NCI-H2107 treated with DMSO at 0.1 percent for 48 hours (cell line): ENCODE measurements at regions not wholly inside any gene's neighbourhood (a gene's known extent, or its start where the extent isn't known, plus 50 kb on each side); places are given as distances from the start of the nearest gene placed in this dataset.
"Not testable (repeated sequence)": the region's sequence is repeated elsewhere in the genome, so short reads cannot be mapped to it uniquely, and the experiment has no call there.

Source experiments
- DNase-seq: peaks from one replicate; lab custom pipeline; 2025; ENCODE audit not compliant: unreplicated experiment; lab: John Stamatoyannopoulos, UW

DNA sequence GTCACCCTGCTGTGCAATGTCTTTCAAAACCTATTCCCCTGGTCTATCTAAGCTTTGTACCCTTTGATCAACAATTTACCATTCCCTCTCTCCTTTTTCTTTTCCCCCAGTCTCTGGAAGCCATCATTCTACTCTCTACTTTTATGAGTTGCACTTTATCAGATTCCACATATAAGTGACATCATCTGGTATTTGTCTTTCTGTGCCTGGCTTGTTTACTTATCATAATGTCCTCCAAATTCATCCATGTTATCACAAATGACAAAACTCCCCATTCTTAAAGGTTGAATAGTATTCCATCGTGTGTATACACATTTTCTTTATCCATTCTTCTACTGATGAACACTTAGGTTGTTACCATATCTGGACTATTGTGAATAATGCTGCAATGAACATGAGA is 344.2 kb upstream of the CCNH start:
- DNase-seq = no peak

DNA sequence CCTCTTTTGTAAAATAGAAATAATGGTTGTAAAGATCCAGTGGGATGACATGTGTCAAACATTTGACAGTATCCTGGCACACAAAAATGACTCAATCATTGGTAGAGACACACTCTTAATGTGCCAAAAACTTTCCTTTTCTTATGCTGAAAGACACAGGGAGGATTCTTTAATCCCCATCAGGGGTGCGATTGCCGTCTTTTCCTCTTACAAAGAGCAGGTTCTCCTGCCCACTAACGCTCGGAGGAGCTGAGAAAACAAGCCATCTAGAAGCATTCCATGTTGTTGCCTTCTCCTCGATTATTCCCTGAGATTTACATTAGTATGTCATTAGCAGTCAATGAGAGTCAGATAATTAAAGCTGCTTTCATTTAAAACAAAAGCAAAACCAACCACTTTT is 342.6 kb upstream of the CCNH start:
- DNase-seq = no peak

DNA sequence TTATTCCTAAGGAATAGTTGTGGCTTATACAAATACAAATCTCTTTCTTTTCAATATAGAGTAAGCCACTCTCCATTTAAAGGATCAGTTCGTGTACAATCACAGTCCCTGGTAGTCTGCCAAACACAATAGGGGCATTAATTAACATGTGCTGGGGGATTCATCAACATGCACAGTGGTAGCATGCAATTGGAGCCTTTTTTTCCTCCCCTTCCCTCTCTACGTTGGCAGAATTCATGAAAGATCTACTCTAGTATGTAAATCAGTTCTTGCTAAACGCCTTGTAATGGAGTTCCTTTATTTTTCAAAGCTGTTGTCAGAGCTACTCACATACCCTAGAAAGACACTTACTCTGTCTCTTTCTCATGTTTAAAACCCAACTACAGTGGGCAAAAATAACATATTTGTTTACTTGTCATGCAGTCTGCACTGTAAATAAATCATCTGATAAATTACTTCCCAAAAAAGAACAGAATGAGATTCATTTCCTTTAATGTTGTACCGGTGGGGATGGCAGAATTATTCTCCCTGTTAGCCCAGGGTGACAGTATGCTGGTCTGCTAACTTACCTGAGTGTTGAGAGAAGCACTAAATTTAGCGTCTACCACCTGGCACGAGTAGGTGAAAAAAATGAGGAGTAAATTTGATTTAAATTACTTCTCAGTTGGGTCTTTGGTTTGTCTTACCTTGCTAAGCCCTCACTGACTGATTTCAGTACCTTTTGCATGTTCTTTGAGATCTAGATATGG is 341.5 kb upstream of the CCNH start:
- no peak for DNase-seq

DNA sequence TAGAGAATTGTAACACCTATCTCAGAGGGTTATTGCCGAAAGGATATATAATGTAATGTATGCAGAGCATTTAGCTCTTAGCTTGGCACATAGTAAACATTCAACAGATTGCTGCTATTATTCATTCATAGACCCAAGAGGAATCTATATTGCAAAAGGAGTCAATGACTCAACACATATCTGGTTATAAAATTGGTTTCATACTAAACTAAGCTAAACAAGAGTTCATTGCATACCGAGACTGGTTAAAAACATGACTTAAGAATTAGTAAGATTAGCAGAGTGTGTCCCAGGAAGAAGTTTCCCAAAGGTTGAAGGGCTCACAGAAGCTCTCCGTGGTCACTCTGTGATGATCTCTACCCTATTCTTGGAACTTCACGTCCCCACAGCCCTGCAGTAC is 339.6 kb upstream of the CCNH start:
- DNase-seq = no peak

DNA sequence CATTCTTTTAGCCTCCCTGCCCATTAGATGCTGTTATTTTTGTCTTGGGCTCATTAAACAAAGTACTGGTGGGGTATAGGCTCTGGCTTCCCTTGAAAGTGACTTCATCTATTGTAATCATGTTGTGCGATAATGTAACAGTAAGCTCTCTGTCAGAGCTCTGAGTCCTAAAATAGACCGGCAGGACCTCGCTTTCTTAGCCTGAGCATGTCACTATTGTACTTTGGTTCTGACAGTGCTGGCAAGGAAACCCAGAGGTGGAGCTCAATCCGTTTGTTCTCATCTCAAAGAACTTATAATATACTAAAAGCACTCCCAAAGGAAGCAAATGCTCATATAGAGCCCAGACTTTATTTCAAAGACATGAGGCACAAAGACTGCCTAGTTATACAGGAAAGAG is 339.1 kb upstream of the CCNH start:
- no peak for DNase-seq

DNA sequence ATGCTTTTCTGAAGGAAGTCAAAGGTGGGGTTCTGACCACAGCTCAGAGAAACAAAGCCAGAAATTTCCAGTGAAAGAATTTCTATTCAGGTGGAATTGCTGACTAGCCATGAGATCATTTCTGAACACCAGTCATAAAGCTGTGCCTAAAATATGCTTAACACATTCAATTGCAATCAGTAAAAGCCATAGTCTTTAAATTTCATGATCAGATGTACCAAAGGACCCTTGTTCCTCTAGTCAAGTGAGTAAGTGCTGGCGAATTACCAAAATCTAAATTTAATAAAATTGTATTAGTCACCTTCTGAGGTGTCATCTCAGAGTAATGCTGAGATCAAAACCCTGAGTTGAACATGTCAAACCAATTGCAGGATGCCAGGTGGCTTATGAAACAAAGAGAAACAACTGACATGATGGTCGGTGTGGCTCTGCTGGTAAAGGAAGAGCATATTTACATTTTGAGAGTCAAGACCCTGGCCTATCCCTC is 334.2 kb upstream of the CCNH start:
- no peak for DNase-seq

DNA sequence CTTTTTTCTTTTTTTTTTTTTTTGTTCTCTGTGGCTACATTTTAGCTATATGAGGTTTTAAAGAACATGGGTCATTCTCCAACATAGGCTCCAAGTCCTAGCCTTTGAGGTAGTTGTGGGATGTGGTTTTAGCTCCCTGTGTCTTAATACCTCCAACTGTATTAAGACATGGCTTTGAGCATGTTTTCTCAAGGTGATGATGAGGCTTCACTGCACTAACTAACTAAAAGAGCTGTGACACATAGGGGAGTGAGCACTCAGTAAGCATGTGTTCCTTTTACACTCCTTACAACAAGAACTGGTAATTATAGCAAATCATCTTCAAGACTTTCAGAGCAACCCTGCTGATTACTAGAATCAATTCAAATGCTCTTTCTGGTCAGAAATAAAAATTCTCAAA is 333.6 kb upstream of the CCNH start:
- DNase-seq = no peak

DNA sequence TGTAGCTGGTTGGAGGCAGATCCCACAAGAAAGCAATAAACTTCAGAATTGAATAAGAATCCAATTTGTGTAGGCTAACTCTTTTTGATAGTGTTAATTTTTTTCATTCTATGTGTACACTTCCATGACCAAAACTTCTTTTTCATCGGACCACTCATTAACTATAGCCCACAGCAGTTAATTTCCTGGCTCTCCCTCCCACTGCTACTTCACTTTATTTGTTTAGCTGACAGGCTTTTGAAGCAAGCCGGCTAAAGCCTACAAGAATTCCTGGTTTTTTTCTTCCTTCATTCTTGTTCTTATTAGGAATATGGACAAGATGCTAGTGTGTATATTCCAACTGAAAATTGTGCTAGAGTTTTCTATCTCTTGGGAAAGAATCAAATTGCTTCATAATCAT is 329.2 kb upstream of the CCNH start:
- no peak for DNase-seq

DNA sequence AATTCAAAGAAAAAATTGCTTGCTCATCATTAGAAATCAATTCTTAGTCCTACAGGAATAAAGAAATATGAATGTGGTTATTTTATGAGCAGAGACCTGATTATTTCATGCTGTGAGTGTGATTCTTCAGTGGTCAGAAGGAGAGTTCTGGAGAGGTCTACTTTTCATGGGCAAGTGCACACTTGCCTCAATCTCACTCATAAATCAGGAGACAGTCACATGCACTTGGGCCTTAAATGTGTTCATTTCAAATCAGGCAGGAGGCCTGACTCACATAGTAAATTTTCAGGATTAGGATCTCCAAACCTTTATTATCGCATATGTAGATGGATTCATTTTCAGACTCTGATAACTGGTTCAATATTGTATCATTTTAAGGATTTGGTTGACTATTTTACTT is 323.2 kb upstream of the CCNH start:
- no peak for DNase-seq

DNA sequence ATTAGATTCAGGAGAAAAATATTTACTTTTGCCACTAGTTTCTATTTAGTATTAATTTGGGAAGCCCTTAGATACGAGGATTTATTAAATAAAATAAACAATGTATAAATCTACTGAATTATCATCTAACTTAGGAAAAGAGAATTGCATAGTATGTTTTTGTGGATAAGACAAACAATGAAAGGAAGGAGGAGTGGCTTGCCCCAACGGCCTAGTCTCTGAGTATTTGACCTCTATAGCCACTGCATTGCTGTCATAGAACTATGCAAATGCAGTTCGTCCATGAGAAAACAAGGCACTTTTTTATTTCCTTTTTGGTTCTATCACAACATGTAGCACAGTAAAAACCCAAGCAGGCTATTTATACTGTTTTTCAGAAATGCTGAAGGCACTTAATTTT is 321.2 kb upstream of the CCNH start:
- no peak for DNase-seq

DNA sequence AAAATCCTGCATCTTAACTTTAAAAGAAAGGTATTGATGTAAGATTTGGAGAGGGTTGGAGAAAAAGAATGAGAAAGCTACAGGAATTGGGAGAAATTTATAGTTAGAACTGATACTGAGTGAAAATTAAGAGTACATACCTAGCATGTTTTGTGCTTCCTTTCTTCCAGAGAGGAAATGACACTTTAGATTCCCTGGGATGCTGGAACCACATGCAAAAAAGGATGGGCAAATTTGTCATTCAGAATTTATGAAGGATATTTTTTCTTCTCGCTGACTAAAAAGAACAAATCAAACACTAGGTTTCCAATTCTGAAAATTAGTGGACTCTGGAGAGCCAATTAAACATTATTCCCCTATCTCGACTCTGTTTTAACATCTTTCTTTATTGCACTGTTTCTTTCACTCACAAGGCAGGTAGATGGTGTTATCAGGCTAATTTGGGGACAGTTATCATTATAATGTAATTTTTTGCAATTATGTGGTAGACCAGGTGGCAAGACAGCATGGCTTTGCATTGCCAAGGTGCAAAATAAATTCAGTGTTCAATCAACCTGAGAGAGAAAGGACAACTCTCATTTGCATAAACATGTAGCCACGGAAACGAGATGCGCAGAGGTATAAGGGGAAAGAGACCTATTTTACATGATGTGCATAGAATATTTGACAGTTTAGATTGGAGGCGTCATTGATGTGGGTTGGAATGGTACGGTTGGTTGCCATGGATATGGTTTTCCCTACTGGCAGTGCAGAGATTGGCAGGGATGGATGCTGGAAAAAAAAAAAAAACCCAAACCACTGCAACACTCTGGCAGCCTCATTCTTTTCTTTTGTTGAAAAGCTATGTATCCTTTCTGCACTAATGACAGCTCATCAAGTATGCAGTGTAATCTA is 320.4 kb upstream of the CCNH start:
- DNase-seq = no peak

DNA sequence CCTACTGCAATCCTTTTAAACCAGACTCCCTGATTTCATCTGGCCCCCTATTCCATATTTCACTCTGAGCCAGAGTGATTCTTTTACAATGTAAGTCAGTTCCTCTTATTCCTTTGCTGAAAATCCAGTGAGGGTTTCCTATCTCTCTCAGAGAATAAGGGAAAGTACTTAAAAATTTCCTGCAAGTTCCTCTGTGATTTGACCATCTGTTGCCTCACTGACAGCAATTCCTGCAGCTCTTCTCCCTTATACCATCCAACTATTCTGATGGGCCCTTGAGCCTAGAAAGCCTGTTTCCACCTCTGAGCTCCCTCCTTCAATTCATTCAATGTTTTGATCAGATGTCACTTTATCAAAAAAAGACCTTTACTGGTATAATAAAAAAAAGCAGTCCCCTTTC is 317.1 kb upstream of the CCNH start:
- DNase-seq = no peak

DNA sequence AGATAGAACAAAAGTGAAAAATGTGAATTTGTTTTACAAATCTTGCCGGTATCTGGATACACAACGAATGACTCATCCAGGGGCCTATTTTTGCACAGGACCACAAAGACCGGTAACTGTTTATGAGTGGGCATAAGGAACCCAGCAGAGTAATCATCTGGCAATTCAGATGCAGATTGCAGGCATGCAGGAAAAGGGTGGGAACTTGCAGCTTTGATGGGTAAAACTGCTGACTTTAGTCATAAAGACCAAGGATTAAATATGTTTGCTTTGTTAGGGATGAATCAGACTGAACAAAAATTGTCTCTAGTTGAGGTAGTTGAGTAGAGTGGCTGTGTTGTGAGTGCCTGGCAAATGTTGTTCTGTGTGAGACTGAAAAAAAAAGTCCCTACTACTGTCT is 309.6 kb upstream of the CCNH start:
- no peak for DNase-seq

DNA sequence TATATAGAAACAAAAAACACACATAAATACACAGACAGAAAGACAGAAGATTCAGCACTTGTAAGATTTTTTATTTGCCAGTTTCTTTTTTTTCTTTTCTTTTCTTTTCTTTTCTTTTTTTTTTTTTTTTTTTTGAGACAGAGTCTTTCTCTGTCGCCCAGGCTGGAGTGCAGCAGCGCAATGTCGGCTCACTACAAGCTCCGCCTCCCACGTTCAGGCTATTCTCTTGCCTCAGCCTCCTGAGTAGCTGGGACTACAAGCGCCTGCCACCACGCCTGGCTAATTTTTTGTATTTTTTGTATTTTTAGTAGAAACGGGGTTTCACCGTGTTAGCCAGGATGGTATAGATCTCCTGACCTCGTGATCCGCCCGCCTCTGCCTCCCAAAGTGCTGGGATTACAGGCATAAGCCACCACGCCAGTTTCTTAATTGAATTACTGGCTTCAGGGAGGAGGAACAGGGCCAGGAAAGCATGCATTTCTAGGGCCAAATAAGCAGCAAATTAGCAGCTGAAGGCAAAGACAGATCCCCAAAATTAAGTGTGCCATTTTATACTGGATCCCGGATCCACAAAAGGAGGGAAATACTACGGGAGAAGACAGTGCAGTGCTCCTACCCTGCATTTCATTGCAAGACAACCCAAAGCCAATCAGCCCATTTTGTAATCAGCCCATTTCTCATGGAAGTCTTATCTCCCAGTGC is 305.6 kb upstream of the CCNH start:
- DNase-seq = not testable (repeated sequence)

DNA sequence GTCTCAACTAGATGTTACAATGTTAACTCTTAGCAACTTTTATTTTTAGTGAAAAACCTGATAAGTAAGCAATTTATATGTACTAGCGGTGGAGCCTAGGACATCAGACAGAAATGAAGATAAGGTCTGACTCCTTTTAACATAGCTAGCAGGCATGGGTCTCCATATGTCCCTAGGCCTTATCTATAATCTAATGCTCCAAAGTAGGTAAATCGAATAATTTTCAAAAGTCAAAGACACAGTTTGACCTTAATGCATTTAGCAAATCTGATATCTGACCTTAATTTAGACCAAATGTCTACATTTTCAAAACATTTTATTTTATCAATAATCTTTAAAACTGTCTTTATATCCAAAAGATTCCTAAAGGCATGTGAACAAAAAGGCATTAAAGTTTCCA is 305.0 kb upstream of the CCNH start:
- no peak for DNase-seq

DNA sequence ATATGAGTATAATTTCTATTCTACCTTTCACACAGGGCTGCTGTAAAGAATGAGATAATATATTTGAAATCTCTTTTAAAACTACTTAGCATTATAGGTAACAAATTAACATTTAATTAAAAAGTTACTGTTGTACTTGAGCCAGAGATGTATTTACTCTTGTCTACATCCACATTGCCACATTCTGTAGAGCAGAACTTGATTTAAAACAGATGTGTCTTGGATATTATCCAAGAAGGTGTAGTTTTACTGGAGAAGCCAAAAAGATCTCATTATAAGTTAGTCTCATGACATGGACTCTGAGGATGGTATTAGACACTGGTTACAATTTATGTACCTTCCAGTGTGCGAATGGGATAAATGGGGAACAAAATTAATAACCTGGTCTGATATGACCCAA is 293.1 kb upstream of the CCNH start:
- no peak for DNase-seq

DNA sequence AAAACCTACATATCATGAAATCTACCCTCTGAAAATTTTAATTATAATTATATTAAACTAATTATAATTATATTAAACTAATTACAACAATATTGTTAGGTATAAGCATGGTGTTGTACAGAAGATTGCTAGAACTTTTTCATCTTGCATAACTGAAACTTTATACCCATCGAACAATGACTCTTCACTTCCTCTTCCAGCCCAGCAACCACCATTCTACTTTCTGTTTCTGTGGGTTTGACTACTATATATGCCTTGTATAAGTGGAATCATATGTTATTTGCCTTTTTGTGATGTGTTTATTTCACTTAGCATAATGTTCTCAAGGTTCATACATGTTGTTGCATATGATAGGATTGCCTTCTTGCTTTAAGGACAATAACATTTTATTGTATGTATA is 274.2 kb upstream of the CCNH start:
- DNase-seq = no peak

DNA sequence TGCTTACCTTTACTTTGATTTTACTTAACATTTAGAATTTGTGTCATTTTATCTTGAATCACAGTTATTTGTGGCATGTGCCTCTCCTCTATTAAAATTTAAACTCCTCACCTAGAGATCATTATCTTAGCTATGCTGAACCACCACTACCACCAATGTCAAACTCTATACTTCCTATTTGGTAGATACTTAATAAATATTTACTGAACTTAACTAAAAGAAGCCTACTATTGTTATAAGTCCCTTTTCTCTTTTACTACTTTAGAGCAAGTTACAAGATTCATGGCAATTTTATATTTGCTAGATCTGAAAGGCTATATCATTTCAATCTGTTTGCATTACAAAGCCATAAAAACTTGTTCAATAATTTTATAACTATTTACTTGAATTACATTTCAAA is 273.3 kb upstream of the CCNH start:
- DNase-seq = no peak

DNA sequence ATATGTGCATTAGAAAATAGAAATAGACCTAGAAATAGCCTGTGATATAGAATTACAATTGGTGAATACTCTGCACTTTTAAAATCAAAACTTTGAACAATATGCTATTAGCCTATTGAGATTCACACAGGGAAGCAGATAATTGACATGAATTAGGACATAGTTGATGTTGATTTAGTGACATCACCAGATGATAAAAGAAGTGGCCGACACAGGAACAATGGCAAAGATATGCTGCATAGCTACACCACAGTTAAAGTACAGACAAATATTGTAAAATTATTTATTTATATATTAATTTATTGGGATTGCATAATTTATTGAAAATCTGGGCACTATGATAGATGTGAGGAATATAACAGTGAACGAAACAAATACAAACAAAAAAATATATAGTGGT is 261.5 kb upstream of the CCNH start:
- DNase-seq = no peak

DNA sequence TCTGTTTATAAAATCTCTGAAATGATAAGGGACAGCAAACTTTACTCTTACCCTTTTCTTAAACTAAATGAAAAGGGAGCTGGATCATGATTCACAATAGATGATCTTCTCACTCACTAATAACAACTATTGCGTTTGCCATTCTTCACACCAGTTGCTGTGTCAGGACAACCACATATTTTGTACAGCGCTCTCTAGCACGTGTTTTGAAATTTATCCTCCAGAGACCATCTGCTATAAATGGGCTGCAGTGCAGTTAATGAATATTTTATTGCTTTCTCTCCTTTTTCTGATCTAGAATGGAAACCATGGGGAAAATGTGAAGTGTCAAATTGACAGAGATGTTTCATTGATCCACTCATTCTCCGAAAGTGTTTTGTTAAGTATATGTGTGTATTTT is 258.4 kb upstream of the CCNH start:
- DNase-seq = no peak

DNA sequence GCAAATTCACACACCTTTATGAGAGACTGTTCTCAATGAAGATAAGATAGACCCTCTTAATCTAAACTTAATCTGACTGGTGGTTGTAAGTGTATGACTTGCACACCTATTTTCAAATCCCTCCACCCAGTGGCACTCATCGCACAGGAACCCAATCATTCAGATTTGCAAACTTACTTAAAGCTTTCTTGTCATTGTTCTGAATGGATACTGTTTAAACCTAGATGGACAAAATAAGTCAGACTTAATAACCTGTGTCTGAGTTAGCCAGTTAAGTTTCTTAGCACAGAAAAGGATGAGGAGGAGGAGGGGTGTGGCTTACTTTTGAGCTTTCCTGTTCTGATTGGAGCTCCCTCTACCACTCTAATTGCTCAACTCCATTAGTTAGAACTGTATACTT is 252.4 kb upstream of the CCNH start:
- no peak for DNase-seq
